Endothelial cell of umbilical vein (primary cell): ENCODE measurements at regions not wholly inside any gene's neighbourhood (a gene's known extent, or its start where the extent isn't known, plus 50 kb on each side); places are given as distances from the start of the nearest gene placed in this dataset.
"Not testable (repeated sequence)": the region's sequence is repeated elsewhere in the genome, so short reads cannot be mapped to it uniquely, and the experiment has no call there.

Experiments used
- BruUV-seq: library from RNA; stranded (reverse); fragments of 400-500 nt; replicated peaks from 2 replicates; lab custom pipeline; 2021; lab: Mats Ljungman, UMichigan
- CTCF ChIA-PET: fragments of 300-600, 350-600 bp; sonication (Branson Sonifier 250); formaldehyde crosslinking; loops from one replicate; lab custom pipeline; 2021; ENCODE audit warnings: antibody characterized with exemption, inconsistent platforms; lab: Charles Lee
- POLR2A ChIA-PET: fragments of 300-600, 350-600 bp; sonication (Branson Sonifier 250); formaldehyde crosslinking; loops from one replicate; lab custom pipeline; 2021; ENCODE audit warnings: antibody characterized with exemption, inconsistent platforms; lab: Charles Lee
- DNase-seq: peaks from one replicate; pipeline ENCODE4 v3.0.0-alpha.2; 2011; ENCODE audit warnings: low read depth, low spot score
- FAIRE-seq: peaks from 2 replicates; lab custom pipeline; 2011; peaks lifted over from hg19 to GRCh38; lab: Jason Lieb, UNC
- H2AFZ ChIP-seq: 2 replicates; pipeline ENCODE4 v1.6.0; 2012; ENCODE audit warnings: low read depth, low read length, control low read depth, inconsistent platforms
- H3K27ac ChIP-seq: 2 replicates; pipeline ENCODE4 v1.5.1; 2011; ENCODE audit warnings: low read depth, mild to moderate bottlenecking, control low read depth, low read length, moderate library complexity; ENCODE audit not compliant: insufficient read depth
- H3K27me3 ChIP-seq, 2 experiments: 2 replicates each; pipeline versions ENCODE4 v1.6.0 to v1.6.1; 2011; ENCODE audit warnings: low read length in 2 of 2, mixed read lengths in 1 of 2; ENCODE audit not compliant: control insufficient read depth in 2 of 2, insufficient read depth in 2 of 2
- H3K36me3 ChIP-seq, 2 experiments: 2 replicates in 1 of 2; 3 replicates in 1 of 2; pipeline ENCODE4 v1.5.1; 2011; ENCODE audit warnings: low read length in 2 of 2, mild to moderate bottlenecking in 1 of 2, moderate library complexity in 1 of 2; ENCODE audit not compliant: control insufficient read depth in 2 of 2, insufficient read depth in 2 of 2; ENCODE audit errors: extremely low read depth in 1 of 2
- H3K4me1 ChIP-seq: 3 replicates; pipeline ENCODE4 v1.5.1; 2011; ENCODE audit warnings: mild to moderate bottlenecking, low read length; ENCODE audit not compliant: control insufficient read depth, insufficient read depth; ENCODE audit errors: extremely low read depth
- H3K4me2 ChIP-seq: 2 replicates; pipeline ENCODE4 v1.6.1; 2011; ENCODE audit warnings: low read length, control low read depth, mixed read lengths; ENCODE audit not compliant: insufficient read depth
- H3K4me3 ChIP-seq, 3 experiments: fragments of 200-600 bp in 1 of 3; sonication (generic), shearing (Covaris generic) in 1 of 3; replicated peaks in 1 of 3; 2 replicates each; pipeline ENCODE4 v1.5.1; 2011 to 2016; ENCODE audit warnings: control low read depth in 3 of 3, low read length in 3 of 3, mild to moderate bottlenecking in 2 of 3, inconsistent platforms in 1 of 3, low read depth in 1 of 3, moderate library complexity in 1 of 3; ENCODE audit not compliant: insufficient read depth in 1 of 3
- H3K79me2 ChIP-seq: 2 replicates; pipeline ENCODE4 v1.6.0; 2012; ENCODE audit warnings: low read length, inconsistent platforms; ENCODE audit not compliant: control insufficient read depth, insufficient read depth
- H3K9ac ChIP-seq: replicated peaks from 2 replicates; pipeline ENCODE3; 2011; ENCODE audit warnings: low read length, control low read depth; ENCODE audit not compliant: insufficient read depth; ENCODE audit errors: extremely low read depth
- H3K9me1 ChIP-seq: replicated peaks from 3 replicates; pipeline ENCODE4 v1.6.0; 2011; ENCODE audit warnings: mild to moderate bottlenecking, low read length; ENCODE audit not compliant: control insufficient read depth, insufficient read depth; ENCODE audit errors: extremely low read depth
- H3K9me3 ChIP-seq: replicated peaks from 2 replicates; pipeline ENCODE4 v1.5.1; 2012; ENCODE audit warnings: low read length, inconsistent platforms; ENCODE audit not compliant: control insufficient read depth, insufficient read depth
- H4K20me1 ChIP-seq: replicated peaks from 2 replicates; pipeline ENCODE3; 2011; ENCODE audit warnings: mild to moderate bottlenecking, low read length; ENCODE audit not compliant: control insufficient read depth, insufficient read depth; ENCODE audit errors: extremely low read depth
- EZH2 ChIP-seq: IDR thresholded peaks from 2 replicates; pipeline ENCODE4 v1.6.1; 2012; ENCODE audit warnings: borderline replicate concordance, low read depth, mild to moderate bottlenecking, moderate library complexity, low read length, inconsistent platforms; ENCODE audit not compliant: severe bottlenecking
- FOS ChIP-seq: IDR thresholded peaks from 2 replicates; pipeline ENCODE4 v1.6.1; 2011; ENCODE audit warnings: mild to moderate bottlenecking, low read length, moderate library complexity, borderline replicate concordance; ENCODE audit not compliant: insufficient read depth
- GATA2 ChIP-seq: IDR thresholded peaks from 2 replicates; pipeline ENCODE4 v1.7.0; 2011; ENCODE audit warnings: low read depth, mild to moderate bottlenecking, moderate library complexity, mixed read lengths, low read length; ENCODE audit not compliant: insufficient read length, insufficient read depth
- JUN ChIP-seq: IDR thresholded peaks from 2 replicates; pipeline ENCODE4 v1.6.1; 2011; ENCODE audit warnings: borderline replicate concordance, low read depth; ENCODE audit not compliant: insufficient read length, insufficient read depth
- MYC ChIP-seq: IDR thresholded peaks from one replicate; pipeline ENCODE4 v1.6.1; 2011; ENCODE audit warnings: mild to moderate bottlenecking, low read depth, low read length
- POLR2A ChIP-seq: IDR thresholded peaks from 2 replicates; pipeline ENCODE4 v1.6.1; 2012; ENCODE audit warnings: low read depth, mild to moderate bottlenecking, control low read depth, low read length
- POLR2AphosphoS5 ChIP-seq: IDR thresholded peaks from 2 replicates; pipeline ENCODE4 v1.6.1; 2012; ENCODE audit warnings: low read depth, mild to moderate bottlenecking, control low read depth, low read length, moderate library complexity; ENCODE audit not compliant: insufficient read depth
- dilution Hi-C: fragments of 300-500 bp; cut with MboI; formaldehyde crosslinking; loops from one replicate; pipeline ENCODE4 v1.15.0; 2019; ENCODE audit warnings: low sequenced_read_pairs; ENCODE audit not compliant: extremely low pct_ligation_motif_present
- intact Hi-C: fragments of 100-400 bp; cut with micrococcal nuclease; formaldehyde crosslinking; loops from one replicate; pipeline ENCODE4 v1.10.0; 2022
- TF ChIP-seq, protein P1 (sequence below), 2 donors: IDR thresholded peaks; 1 replicate in 1 of 2; 2 replicates in 1 of 2; pipeline ENCODE4 v1.5.1; 2011; ENCODE audit warnings: low read length in 2 of 2, mild to moderate bottlenecking in 2 of 2, moderate library complexity in 2 of 2, control low read depth in 1 of 2, inconsistent platforms in 1 of 2, low read depth in 1 of 2; ENCODE audit not compliant: insufficient read depth in 1 of 2; ENCODE audit errors: extremely low read depth in 1 of 2
- TF ChIP-seq, protein P2 (sequence below): IDR thresholded peaks from 2 replicates; pipeline ENCODE4 v1.6.1; 2011; ENCODE audit not compliant: insufficient read depth, insufficient read length

DNA sequence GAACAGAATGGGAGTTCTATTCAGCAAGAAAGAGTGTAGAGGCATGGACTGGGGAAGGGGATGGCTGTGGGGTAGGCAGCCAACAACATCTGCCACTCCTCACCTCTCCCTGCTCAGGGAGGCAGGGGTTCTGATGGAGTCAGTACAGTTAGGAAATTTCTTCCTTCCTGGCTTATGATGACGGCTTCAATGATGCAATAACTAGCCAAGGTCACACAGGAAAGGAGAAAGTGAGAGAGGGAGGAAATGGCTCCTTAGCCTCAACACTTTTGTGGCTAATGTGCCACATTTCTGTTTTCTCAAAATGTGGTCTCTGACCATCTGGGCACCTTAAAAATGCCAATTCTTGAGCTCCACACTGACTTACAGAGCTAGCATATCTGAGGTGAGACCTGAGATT, 79.3 kb upstream of the PDZD8 start:
- CTCF ChIA-PET, result interaction anchor here (0.7 to 9.7 kb wide), 2 partner anchors 12 to 80 kb away, joined by 4 to 190 read pairs; no protein-coding TSS in a partner anchor
- Histone ChIP-seq H3K79me2 (no peaks in the 10 kb centered on the region), H2AFZ (peak overlapping the region; percentile 4), H3K9ac (no peak overlapping the region), H3K9me1 (no peaks in the 10 kb centered on the region), H3K36me3 (no peaks in the 10 kb centered on the region), H4K20me1 (no peaks in the 10 kb centered on the region), H3K4me2 (no peak overlapping the region), H3K27me3 (peaks cover 0 to 4% of the 10 kb centered on the region in 2 experiments), H3K27ac (no peak overlapping the region), H3K4me3 (no peak overlapping the region), H3K9me3 (no peaks in the 10 kb centered on the region), H3K4me1 (peaks cover 40% of the 10 kb centered on the region)
- intact Hi-C loops, result loop anchor here (10.0 kb wide), 1 partner anchor 1300 kb away; the partner anchor contains the start of gene CACUL1
- TF ChIP-seq, protein P1, sequence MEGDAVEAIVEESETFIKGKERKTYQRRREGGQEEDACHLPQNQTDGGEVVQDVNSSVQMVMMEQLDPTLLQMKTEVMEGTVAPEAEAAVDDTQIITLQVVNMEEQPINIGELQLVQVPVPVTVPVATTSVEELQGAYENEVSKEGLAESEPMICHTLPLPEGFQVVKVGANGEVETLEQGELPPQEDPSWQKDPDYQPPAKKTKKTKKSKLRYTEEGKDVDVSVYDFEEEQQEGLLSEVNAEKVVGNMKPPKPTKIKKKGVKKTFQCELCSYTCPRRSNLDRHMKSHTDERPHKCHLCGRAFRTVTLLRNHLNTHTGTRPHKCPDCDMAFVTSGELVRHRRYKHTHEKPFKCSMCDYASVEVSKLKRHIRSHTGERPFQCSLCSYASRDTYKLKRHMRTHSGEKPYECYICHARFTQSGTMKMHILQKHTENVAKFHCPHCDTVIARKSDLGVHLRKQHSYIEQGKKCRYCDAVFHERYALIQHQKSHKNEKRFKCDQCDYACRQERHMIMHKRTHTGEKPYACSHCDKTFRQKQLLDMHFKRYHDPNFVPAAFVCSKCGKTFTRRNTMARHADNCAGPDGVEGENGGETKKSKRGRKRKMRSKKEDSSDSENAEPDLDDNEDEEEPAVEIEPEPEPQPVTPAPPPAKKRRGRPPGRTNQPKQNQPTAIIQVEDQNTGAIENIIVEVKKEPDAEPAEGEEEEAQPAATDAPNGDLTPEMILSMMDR (IDR thresholded peaks at IDR 0.05; ENCODE audit: extremely low read depth in 1 of 2, insufficient read depth in 1 of 2, low read depth in 1 of 2, low read length in 2 of 2), result no peak
- no peak for TF ChIP-seq POLR2AphosphoS5
- TF ChIP-seq EZH2, result no peak
- TF ChIP-seq, protein P2, sequence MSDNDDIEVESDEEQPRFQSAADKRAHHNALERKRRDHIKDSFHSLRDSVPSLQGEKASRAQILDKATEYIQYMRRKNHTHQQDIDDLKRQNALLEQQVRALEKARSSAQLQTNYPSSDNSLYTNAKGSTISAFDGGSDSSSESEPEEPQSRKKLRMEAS, result no peak
- no peak for TF ChIP-seq POLR2A
- TF ChIP-seq MYC, result no peak
- TF ChIP-seq GATA2, result no peak
- no peak for TF ChIP-seq JUN
- TF ChIP-seq FOS, result no peak
- no peak for FAIRE-seq
- dilution Hi-C loops, result no loop called here
- POLR2A ChIA-PET, result interaction anchor here (0.7 kb wide), 1 partner anchor 11 kb away, joined by 3 read pairs; no protein-coding TSS in a partner anchor
- no TSS peak for BruUV-seq
- DNase-seq, result peak; percentile 32

DNA sequence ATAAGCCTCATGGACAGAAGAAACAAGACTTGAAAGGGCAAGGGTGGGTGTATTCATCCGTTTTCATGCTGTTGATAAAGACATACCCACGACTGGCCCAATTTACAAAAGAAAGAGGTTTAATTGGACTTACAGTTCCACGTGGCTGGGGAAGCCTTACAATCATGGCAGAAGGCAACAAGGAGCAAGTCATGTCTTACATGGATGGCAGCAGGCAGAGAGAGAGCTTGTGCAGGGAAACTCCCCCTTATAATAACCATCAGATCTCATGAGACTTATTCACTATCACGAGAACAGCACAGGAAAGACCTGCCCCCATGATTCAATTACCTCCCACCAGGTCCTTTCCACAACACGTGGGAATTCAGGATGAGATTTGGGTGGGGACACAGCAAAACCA, 78.2 kb upstream of the PDZD8 start:
- H3K27ac ChIP-seq, H3K9me1 ChIP-seq, H3K9ac ChIP-seq, H3K9me3 ChIP-seq, BruUV-seq, POLR2A ChIA-PET, FAIRE-seq, H2AFZ ChIP-seq, H3K36me3 ChIP-seq, dilution Hi-C loops, DNase-seq, H3K4me2 ChIP-seq, H3K4me3 ChIP-seq, H3K27me3 ChIP-seq, H3K79me2 ChIP-seq, H4K20me1 ChIP-seq: not testable (repeated sequence)
- intact Hi-C loops, result loop anchor here (10.0 kb wide), 1 partner anchor 1301 kb away; the partner anchor contains the start of gene CACUL1
- peaks cover 35% of the 10 kb centered on the region for H3K4me1 ChIP-seq
- CTCF ChIA-PET, result interaction anchor here (1.1 to 9.7 kb wide), 5 partner anchors 8 to 24 kb away, joined by 3 to 190 read pairs (median 15); no protein-coding TSS in a partner anchor
